HG02759 (cell line): ENCODE measurements at regions not wholly inside any gene's neighbourhood (a gene's known extent, or its start where the extent isn't known, plus 50 kb on each side); places are given as distances from the start of the nearest gene placed in this dataset.

Source experiments
- ATAC-seq: cut with Tn5 transposase; IDR thresholded peaks from one replicate; pipeline ENCODE4 v1.9.1; 2021; ENCODE audit warnings: mild to moderate bottlenecking, moderate library complexity; ENCODE audit not compliant: unreplicated experiment

DNA sequence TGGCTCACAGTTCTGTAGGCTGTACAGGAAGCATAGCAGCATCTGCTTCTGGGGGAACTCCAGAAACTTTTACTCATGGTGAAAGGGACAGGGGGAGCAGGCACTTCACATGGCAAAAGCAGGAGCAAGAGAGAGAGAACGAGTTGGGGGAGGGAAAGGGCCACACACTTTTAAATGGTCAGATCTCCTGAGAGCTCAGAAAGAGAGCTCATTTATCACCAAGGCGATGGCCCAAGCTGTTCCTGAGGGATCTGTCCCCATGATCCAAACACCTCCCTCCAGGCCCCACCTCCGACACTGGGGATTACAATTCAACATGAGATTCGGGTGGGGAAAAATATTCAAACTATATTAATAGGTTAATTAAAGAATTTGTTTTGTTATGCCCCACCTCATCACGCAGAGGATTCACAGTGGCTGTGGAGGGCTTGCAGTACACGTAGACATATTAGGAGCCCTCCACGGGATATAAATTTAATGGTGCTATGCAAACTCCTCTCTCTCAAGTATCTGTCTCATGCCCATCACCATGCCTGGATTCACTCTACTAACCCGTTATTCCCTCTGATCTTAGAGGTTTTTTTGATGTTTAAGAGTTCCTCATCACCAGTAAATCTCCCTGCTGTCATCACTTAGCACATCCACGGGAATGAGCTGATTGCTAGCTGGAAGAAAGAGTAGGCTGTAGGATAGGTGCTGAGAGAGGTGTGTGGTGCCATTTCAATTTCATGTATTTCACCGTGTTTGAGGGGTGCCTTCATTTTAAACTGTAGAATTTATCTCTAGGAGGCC is 84.5 kb upstream of the ARHGAP28 start:
- no peak for ATAC-seq

DNA sequence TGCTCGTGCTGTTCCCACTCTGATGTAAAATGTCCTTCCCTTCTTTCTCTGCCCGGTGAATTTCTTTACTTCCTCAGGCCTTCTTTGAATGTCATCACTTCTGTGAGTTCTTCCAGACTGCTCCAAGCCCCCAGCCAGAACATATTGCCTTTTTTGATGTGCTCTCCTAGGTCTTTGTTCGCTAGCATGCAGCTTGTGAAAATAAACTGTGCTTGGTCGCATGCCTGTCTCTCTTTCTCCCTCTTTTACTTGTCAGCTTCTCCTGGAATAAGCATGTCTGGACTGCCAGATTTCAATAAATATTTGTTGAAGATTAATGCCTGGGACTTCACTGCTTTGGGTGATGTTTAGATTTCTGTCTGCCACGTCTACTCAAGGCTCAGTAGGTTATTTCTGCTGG is 82.7 kb upstream of the ARHGAP28 start:
- ATAC-seq, result no peak

DNA sequence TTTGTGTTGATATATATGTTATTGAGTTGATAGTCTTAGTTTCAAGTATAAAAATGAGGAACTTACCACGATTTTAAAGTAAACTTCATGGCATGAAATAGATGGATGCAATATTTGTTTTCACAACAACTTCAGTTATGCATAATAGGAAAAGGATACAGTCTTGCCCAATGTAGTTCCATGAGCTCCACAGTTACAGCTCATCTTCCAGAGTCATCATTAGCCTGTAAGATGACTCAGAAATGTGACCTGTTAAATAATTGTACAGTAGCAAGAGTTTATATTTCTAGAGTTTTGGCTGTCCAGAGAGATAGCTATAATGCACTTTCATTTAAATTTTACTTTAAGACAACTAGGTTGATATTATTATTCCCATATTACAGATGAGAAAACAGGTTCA is 80.9 kb upstream of the ARHGAP28 start:
- ATAC-seq, result no peak

DNA sequence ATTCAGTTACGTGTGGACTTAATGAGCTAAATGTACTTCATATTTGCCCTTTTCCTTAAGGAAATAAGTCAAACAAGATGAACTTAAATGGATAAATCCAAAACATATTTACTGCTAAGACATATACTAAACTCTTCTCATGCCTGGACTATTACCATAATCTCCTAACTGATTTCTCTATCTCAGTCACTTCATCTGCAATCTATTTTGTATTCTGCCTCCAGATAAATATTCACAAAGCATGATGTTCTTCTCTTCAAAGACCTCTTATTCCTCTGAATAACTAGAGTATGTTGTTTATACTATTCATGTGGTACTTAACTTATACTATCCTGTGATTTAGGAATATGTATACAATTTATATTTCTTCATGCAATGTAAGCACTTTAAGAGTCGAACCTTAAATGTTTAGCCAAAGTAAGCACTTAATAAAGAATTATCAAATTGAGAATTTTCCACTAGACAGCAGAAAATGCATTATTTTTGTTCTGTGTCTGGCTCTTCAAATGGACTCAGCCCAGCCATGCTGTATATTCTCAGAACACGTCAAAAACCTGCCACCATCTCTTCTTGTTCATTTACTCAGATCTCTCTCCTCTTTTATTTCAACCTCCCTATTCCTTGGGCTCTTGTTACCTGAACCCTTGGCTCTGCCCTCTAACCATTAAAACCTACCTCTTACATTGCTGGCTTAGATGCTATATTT is 79.9 kb upstream of the ARHGAP28 start:
- ATAC-seq, result no peak

DNA sequence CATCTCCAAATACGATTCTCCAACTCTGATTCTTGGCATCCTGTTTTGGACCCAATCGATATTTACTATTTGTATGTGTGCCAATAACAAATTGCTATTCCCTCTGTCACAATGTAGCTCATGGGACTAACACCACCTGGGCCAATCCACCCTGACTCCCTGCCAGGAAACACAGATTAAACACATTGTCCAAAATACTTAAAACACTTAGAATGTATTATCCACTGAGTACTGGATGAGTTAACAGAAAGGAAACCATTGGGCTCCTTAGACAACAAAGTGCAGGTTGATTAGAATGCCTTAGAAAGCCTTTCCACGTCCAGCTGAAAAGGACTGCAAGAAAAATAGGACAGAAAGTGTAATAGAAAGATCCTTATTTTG is 79.4 kb upstream of the ARHGAP28 start:
- no peak for ATAC-seq

DNA sequence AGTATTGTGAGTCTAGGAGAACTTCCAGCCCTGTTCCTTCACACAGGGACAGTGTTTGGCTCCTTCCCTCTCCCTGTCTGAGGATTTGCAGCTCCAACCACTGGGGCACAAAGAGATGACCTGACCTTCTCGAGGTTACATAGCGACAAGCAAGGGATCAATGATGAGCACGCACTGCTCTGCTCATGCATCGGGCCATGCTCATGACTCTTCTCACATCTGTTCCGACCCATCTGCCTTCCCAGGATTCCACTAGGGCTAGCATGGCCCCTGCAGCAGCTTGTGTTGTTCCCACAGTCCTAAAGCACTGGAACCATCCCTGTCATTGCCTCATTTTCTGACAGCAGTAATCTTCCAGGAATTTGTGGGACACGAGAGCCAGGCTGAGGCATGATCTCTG is 78.8 kb upstream of the ARHGAP28 start:
- ATAC-seq, result no peak

DNA sequence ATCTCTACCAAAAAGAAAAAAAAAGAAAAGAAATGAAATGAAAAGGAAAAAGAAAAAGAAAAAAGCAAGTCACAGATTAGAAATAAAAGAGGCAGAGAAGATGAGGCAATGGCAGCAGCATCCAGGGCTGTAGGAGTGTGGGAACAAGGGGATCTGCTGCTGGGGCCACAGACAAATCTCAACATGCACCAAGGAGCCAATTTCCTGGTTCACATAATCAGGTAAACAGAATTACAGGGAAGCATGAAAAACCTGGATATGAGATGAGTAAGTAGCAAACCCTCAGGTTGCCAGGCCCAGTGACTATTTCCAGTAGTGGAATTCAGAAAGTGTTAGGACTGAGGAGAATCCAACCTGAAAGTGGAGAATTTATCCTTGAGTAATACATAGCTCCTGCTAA is 77.4 kb upstream of the ARHGAP28 start:
- no peak for ATAC-seq

DNA sequence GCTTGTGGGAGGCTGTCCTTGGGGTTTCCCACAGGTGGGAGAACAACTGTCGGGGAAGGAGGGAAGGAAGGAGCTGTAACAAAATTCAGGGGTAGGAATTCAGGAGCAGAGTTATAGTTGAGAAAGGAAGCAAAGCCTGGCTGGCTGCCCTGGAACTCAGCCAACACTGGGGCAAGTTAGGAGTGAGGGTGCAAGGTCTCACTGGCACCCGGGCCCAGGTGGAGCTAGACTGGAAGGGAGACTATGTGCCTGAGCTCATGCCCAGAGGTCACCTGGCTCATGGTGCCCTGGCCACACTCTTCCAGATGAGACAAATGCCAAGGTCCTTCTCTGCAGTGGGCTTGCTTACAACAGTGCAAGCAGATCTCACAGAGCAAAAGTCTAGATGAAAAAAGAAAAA is 75.6 kb upstream of the ARHGAP28 start:
- ATAC-seq, result no peak

DNA sequence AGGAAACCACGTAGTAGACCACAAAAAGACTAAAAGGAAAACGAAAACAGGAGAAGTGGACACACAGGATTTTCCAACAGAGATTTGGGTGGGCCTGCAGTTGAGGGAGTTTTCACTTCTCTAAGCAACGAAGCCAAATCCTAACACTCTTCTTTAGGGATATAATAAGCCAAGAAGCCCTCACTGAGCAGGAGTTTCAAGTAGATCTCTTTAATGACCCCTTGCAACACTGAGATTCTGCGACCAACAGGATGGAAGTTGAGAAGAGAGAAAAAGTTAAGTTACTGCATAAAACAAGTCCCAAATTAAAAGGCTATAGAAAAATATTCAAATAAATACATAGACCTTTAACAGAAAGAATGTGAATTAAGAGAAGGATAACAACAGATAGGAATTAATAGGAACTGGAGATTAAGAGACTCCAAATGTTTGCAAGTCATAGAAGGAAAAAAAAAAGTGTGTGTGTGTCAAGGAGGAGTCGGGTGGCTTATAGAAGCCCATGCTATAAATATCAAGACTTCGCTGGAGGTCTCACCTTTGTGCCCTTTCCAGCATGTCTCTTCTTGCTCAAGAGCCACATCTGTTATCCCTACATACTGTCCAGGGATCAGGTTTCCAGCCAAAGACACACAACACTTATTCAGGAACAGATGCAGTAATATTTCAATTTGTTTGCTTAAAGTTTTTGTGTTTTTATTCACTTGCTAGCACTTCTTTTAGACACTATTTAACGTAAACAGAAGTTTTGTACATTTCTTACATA is 69.4 kb upstream of the ARHGAP28 start:
- no peak for ATAC-seq

DNA sequence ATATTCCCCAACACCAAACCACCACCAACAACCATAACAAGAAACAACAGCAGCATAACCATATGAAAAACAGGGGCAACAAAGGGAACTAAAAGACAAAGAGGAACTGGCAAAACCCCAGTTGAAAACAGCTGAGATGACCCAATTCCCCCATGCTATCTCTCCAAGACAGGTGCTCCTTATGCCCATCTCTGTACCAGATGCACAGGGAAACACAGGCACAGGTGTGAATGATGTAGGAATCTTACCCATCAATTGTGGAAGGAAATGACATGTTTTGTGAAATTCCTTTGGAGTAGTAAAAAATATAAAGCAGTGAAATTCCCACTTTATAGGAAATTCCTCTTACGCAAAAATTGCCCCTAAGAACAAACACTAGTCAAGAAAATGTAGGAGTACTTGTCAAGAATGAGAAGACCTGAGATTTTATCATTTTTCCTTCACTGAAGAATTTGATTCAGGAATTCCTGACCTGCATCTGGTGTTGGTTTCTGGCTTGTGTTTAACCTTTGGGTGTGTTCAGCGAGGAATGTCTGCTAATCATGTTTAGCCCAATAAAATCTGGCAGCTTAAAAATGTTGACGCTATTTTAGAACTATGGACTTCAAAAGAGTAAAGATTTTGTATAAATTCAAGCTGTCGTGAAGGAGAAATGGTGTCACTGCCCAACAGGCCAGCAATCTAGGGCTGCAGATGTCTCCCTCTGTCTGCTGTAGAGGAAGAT is 67.7 kb upstream of the ARHGAP28 start:
- no peak for ATAC-seq

DNA sequence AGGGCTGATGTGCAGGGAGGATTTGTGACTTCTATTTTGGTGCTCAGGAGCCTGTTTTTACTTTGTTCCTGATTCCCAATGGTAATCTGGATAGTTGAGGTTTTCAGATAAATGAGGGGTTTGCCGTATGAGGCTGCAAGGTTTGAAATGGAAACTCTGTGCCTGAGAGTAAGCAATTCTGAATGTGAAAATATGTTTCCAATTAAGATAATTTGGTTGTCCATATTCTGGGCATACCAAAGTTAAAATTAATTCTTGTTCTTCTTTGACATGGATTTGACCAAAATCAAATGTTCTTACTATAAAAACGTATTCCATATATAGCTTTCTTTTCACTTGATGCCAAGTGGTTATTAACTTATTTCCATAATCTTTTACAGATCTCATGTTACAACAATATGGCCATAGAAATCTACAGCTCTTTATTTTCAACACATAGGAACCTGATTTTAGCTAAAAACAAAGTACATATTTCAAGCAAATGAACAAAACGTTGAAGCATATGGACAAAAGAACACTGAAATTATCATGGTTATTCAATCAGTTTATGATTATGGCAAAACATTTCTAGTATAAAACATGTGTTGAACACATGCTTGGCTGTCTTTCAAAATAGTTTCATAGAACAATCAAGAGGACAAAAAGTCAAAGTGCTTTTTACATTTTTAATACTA is 63.4 kb upstream of the ARHGAP28 start:
- ATAC-seq, result no peak

DNA sequence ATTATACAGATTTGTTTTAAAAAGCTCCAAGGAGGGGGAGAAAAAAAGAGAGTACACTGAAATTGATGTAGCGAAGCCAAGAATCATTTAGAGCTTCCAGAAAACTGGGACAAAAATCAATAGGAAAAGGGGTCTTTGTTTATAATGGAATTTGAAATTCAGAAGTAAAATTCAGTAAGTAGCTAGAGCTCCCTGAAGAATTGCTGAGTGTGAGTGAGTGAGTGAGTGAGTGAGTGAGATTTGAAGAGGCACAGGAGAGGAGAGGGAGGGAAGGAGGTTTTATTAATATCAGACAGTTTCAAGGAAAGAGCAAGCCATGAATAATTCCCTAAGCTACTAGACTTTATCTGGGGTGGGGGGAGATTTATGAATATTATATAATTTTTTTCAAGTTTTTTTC is 60.7 kb upstream of the ARHGAP28 start:
- no peak for ATAC-seq

DNA sequence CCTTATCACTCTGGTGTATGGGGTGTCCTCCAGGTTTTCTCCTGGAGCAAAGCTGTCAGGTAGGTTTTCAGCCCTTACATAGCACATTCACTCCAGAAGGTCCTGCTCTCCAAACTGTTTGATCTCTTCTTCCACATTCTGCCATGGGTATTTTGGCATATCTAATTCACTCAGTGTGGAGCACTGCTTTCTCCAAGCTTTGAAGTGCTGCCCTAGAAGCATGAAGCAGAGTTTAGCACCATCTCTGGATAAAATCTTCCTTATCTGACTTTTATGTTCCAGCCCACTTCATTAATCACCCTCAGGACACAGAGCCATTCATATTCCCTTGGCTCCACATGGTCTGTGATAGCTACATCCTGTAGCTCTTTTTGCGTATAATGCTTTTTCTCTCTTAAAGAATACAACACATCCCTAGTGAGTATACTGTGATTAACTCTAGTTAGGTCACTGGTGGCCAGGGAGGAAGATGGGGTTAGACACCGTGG is 56.7 kb upstream of the ARHGAP28 start:
- no peak for ATAC-seq

DNA sequence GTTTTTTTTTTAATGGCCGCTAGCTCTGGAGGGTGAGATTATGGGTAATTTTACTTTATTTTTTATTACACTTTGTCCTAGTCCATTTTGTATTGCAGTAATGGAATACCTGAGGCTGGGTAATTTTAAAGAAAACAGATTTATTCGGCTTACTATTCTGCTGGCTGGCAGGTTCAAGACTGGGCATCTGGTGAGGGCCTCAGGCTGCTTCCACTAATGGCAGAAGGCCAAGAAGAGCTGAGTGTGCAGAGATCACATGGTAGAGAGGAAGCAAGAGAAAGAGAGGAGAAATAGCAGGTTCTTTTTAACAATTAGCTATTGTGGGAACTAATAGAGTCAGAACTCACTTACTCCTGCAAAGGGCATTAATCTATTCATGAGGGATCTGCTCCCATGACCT is 52.4 kb upstream of the ARHGAP28 start:
- no peak for ATAC-seq

DNA sequence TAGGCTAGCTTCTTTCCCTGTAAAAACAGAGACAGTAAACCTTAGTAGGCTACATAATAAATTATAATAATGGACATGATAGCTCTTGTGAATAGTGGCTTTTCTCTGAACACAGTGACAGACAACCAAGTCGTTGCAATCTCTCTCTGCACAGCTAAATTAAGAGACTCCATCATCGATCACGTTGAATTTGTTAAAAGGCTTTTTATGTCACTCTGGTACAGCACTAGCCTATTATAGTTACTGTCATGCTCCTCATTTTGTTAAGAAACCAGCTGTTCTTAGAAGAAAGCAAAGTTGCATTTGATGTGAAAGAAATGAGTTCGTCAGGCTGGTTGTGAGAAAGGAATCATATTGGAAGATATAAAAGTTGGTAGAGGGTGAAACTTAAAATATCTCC is 50.3 kb upstream of the ARHGAP28 start:
- no peak for ATAC-seq
